Urothelium cell line (cell line): ENCODE measurements at regions not wholly inside any gene's neighbourhood (a gene's known extent, or its start where the extent isn't known, plus 50 kb on each side); places are given as distances from the start of the nearest gene placed in this dataset.

Source experiments
- DNase-seq: peaks from one replicate; pipeline ENCODE4 v3.0.0; 2011; ENCODE audit warnings: low spot score, mixed read lengths
- FAIRE-seq: peaks from 2 replicates; lab custom pipeline; 2011; peaks lifted over from hg19 to GRCh38; lab: Jason Lieb, UNC

GRCh38 chr1:228984646-228985631 lies 249.7 kb downstream of the RHOU start:
- DNase-seq (no peak), FAIRE-seq (no peak)

- DNase-seq (no peak), FAIRE-seq (no peak)
Measured at GRCh38 chr1:228985661-228986060, 250.4 kb downstream of the RHOU start.

- no peak for FAIRE-seq
Measured at GRCh38 chr1:228986093-228986904, 251.0 kb downstream of the RHOU start.

GRCh38 chr1:228987286-228987685 lies 252.0 kb downstream of the RHOU start:
- FAIRE-seq (no peak), DNase-seq (no peak)

More at GRCh38 chr1:228986093-228986904, 251.0 kb downstream of the RHOU start:
- no peak for DNase-seq

GRCh38 chr1:228987736-228988506 lies 252.6 kb downstream of the RHOU start:
- FAIRE-seq: no peak
- no peak for DNase-seq

- FAIRE-seq: no peak
- DNase-seq: no peak
Measured at GRCh38 chr1:228988664-228989063, 253.4 kb downstream of the RHOU start.

- no peak for DNase-seq
- no peak for FAIRE-seq
Measured at GRCh38 chr1:228989176-228989575, 253.9 kb downstream of the RHOU start.

GRCh38 chr1:228989676-228989991 lies 254.4 kb downstream of the RHOU start:
- FAIRE-seq (no peak), DNase-seq (no peak)

- FAIRE-seq: no peak
- no peak for DNase-seq
Measured at GRCh38 chr1:228989992-228990827, 254.9 kb downstream of the RHOU start.

GRCh38 chr1:228990906-228991569 lies 255.8 kb downstream of the RHOU start:
- DNase-seq: no peak
- no peak for FAIRE-seq

GRCh38 chr1:228992044-228992443 lies 256.8 kb downstream of the RHOU start:
- DNase-seq (no peak), FAIRE-seq (no peak)

- DNase-seq (no peak), FAIRE-seq (no peak)
Measured at GRCh38 chr1:228992907-228993535, 257.7 kb downstream of the RHOU start.

- DNase-seq (no peak), FAIRE-seq (no peak)
Measured at GRCh38 chr1:228994676-228995594, 259.7 kb downstream of the RHOU start.

- FAIRE-seq: no peak
- DNase-seq: no peak
Measured at GRCh38 chr1:228996281-228996680, 261.0 kb downstream of the RHOU start.

GRCh38 chr1:228997721-228998144 lies 262.5 kb downstream of the RHOU start:
- DNase-seq: no peak
- FAIRE-seq: no peak

- DNase-seq (no peak), FAIRE-seq (no peak)
Measured at GRCh38 chr1:228998179-228998578, 262.9 kb downstream of the RHOU start.

- no peak for DNase-seq
- FAIRE-seq: no peak
Measured at GRCh38 chr1:228999446-229000170, 264.3 kb downstream of the RHOU start.
